ENCODE measurements at regions not wholly inside any gene's neighbourhood (a gene's known extent, or its start where the extent isn't known, plus 50 kb on each side); places are given as distances from the start of the nearest gene placed in this dataset.

DNA sequence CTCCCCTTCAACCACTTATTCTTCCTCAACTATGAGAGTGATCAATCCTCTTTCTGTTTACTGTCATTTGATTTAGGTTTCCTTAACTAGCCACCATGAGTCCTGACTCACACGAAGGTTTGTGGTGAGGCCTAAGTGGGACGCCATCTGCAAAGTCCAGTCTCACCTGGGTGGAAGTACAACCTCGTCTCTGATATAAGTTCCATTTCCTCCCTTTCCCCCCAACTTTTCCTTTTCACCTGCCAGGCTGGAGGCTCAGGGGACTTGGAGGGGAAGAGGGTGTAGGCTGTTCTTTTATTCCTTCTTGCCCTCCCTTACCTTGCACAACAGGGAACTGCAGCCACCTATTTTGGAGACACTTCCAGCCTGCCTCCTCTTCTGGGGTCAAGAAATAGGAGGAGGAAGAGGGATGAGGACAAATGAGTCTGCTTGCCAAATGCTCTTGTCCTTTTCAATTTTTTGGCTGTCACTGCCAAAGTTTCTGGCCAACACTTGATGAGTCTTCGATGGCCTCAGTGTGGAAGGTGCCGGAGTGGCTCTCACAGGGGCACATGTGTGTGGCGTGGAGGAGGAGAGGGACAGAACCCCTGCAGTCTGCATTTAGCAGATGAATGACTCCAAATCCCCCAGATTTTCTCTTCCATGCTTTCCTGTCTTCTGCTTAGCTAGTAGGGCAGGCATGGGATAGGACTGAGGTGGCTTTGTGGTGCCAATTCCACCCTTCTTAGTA is 249.6 kb downstream of the NSG2 start:
- TF ChIP-seq, protein P1, sequence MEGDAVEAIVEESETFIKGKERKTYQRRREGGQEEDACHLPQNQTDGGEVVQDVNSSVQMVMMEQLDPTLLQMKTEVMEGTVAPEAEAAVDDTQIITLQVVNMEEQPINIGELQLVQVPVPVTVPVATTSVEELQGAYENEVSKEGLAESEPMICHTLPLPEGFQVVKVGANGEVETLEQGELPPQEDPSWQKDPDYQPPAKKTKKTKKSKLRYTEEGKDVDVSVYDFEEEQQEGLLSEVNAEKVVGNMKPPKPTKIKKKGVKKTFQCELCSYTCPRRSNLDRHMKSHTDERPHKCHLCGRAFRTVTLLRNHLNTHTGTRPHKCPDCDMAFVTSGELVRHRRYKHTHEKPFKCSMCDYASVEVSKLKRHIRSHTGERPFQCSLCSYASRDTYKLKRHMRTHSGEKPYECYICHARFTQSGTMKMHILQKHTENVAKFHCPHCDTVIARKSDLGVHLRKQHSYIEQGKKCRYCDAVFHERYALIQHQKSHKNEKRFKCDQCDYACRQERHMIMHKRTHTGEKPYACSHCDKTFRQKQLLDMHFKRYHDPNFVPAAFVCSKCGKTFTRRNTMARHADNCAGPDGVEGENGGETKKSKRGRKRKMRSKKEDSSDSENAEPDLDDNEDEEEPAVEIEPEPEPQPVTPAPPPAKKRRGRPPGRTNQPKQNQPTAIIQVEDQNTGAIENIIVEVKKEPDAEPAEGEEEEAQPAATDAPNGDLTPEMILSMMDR (IDR thresholded peaks at IDR 0.05) = no peak
- no peaks in the 10 kb centered on the region for H3K36me3 ChIP-seq
- intact Hi-C loops (cut with DNase I) = no loop called here
- H3K27ac ChIP-seq = no peak overlapping the region
- H3K4me3 ChIP-seq = no peak overlapping the region
- H3K27me3 ChIP-seq = no peaks in the 10 kb centered on the region
- no peak for DNase-seq (ENCODE audit: low spot score in 2 of 2)
- peaks cover 0 to under 1% of the 10 kb centered on the region in 2 donors for H3K9me3 ChIP-seq
- H3K4me1 ChIP-seq = no peaks in the 10 kb centered on the region

DNA sequence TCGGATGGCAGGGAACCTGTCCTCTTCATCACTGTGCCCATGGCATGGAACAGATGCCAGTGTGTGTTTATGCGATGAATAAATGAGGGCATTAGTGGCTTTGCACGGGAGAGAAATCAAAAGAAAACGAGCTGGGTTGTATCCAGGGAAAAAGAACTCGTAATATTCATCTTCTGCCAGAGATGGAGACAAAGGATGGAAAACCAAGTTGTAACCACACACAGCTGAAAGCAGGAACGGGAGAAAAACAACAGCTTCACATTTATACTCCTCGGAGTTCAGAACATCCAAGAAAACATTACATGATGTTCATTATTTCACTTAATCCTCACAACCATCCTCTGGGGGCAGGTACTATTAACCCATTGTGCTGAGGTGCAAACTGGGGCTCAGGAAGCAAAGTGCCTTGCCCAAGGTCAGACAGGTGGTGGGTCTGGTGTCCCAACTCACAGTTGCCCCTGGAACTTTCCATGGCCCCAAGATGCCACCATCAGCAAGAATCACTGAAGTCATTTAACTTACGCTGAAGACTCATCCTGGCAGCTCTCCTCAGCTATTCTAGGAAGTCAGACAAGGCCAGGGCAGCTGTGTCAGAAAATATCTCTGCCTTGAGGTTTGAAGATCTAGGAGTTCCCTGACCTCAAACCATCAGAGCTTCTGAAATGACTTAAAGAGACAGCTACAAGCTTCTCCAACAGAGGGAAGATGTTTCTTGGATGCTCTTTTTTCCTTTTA is 250.4 kb downstream of the NSG2 start:
- DNase-seq (ENCODE audit: low spot score in 2 of 2) = no peak
- H3K27me3 ChIP-seq = no peaks in the 10 kb centered on the region
- no peaks in the 10 kb centered on the region for H3K9me3 ChIP-seq
- TF ChIP-seq, protein P1 (IDR thresholded peaks at IDR 0.05) = no peak
- intact Hi-C loops (cut with DNase I) = no loop called here
- no peak overlapping the region for H3K27ac ChIP-seq
- no peak overlapping the region for H3K4me3 ChIP-seq
- no peaks in the 10 kb centered on the region for H3K36me3 ChIP-seq
- no peaks in the 10 kb centered on the region for H3K4me1 ChIP-seq

DNA sequence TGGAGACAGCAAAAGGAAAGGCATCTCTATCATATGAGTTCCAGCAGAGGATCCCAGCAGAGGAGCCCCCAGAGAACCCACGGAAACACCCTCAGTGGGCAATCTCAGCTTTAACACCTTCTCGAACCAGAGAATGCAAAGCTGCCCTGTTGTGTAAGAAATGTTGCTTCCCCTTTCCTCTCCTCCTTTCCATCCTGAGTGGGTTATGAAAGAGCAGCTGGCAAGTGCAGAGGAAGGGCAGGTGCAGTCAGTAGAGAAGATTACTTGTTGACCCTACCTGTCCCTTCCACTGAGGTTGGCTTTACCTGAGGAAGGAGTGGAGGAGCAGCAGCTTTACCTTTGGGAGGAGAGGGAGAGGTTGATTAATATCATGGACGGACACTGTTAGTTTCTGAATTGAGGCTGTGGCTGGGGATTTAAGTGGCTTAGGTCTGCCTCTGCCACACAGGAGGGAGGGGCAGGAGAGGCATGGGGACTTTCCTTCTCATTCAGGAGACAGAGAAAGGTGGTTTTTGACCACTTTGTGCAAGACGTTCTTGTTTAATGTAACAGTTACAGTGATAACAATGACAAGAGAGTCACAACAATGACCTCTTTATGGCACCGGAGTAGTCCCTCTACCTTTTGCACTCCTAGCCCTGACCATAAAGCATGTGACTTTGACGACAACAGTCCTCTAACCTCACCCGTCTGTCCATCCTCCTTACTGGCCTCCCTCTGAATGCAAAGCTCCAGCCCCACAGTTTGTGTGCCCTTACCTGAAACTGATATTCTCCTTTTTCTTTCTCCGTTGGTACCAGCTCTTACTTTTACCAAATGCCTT is 254.8 kb downstream of the NSG2 start:
- H3K4me3 ChIP-seq = no peak overlapping the region

DNA sequence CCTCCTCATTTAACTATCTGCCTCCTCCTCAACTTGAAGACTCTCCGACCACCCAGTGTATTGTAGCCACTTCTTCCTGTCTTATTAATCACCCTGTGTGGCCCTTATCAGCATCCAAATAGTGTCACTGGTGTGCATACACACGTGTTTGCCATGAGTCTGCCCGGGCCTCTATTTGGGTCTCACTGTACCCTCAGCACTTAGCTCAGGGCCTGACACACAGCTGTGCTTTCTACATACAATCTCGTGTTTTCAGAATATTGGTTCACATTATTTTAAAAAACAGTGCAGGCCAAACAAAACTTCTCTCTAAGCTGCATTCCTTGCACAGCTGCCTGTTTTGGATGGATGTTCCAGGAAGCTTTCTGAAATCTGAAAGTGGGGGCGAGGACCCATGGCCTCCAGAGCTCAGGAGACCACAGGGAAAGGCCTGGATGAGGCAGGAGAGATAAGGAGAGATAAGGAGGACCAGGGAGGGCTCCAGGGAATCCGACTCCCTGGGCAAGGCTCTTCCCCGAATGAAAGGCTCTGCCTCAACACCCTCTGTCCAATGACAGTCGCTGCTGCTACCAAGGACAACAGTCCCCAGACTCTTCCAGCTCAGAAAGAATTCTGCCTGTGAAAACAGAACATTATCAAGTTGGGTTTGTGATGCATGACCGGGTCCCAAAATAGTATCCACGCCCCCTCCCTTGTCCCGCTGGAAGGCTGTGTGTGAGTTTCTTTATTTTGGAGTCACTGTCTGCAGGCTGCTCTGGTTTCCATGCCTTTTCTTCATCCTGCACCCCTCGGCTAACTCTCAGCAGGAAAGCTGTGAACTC is 255.6 kb downstream of the NSG2 start:
- DNase-seq (ENCODE audit: low spot score in 2 of 2) = no peak
- Histone ChIP-seq H3K4me3 (no peak overlapping the region), H3K27ac (no peak overlapping the region), H3K36me3 (no peaks in the 10 kb centered on the region), H3K4me1 (peaks cover 4 to 6% of the 10 kb centered on the region in 2 donors), H3K9me3 (no peaks in the 10 kb centered on the region), H3K27me3 (no peaks in the 10 kb centered on the region)
- intact Hi-C loops (cut with DNase I) = no loop called here
- TF ChIP-seq, protein P1 (IDR thresholded peaks at IDR 0.05) = no peak

More for the DNA sequence above, 254.8 kb downstream of the NSG2 start:
- Histone ChIP-seq H3K36me3 (no peaks in the 10 kb centered on the region), H3K9me3 (no peaks in the 10 kb centered on the region), H3K27ac (no peak overlapping the region), H3K27me3 (no peaks in the 10 kb centered on the region), H3K4me1 (peaks cover 4 to 6% of the 10 kb centered on the region in 2 donors)
- no peak for DNase-seq (ENCODE audit: low spot score in 2 of 2)
- TF ChIP-seq, protein P1 (IDR thresholded peaks at IDR 0.05) = no peak
- intact Hi-C loops (cut with DNase I) = no loop called here
